ENCODE measurements at regions not wholly inside any gene's neighbourhood (a gene's known extent, or its start where the extent isn't known, plus 50 kb on each side); places are given as distances from the start of the nearest gene placed in this dataset.

DNA sequence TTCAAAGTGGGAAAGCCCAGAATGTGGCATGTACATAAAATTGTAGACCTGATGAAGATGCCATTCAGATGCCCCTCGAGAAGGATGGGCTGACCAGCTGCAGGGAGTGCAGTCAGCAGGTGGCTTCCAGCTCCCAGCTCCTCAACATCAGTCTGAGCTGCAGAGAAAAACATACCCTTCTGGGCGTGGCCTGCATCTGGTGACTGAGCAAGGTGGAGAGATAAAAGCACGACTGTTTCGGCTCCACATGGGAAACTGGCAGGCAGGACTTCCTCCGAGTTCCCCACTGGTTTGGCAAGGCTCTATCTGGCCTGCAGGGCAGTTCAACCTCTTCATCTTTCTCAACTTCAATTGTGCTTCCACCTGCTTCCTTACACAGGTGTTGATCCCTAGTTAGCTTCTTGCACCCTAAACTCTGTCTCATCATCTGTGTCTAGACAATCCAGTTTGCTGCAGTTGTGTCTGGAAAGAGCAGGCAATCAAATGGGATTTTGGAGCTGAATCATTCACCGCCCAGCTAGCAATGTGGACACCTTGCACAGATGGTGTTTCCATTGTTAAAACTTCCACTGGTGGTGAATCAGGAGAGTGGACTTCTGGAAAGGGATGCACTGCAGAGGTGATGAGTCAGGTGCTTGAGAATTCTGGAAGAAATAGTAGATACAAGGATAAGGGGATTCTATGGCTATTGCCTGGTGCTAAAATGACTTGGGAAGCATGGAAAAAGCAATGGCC is 56.8 kb downstream of the POLR1D start:
- TF ChIP-seq CTCF (IDR thresholded peaks at IDR 0.05 in 4 of 5, conservative IDR thresholded peaks at IDR 0.05 in 1 of 5): no peak
- TF ChIP-seq POLR2A (IDR thresholded peaks at IDR 0.05): no peak

Data from gastrocnemius medialis (tissue), 4 donors.